ENCODE measurements at regions not wholly inside any gene's neighbourhood (a gene's known extent, or its start where the extent isn't known, plus 50 kb on each side); places are given as distances from the start of the nearest gene placed in this dataset.

DNA sequence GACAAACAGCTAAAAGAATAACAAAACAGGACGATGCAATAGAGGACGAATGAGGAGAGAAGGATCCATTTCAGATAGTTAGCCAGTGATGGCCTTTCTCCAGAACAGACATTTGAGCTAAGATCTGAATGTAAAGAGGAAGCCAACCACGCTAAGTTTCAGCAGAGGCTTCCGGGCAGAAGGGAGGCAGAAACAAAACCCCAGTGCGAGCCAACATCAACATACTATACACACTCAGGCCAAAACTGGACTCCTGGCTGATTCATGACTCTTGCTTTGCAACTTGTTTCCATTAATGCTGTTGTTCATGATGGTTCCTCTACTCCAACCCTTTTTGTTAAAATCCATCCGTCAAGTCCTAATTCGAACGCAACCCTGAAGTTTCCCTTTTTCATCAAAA lies 730.3 kb downstream of the TRIML1 start:
- TF ChIP-seq POLR2A (IDR thresholded peaks at IDR 0.05; ENCODE audit: low read depth) (no peak), POLR2AphosphoS5 (IDR thresholded peaks at IDR 0.05) (no peak), EP300 (IDR thresholded peaks at IDR 0.05) (no peak)
- TF ChIP-seq, protein P1, sequence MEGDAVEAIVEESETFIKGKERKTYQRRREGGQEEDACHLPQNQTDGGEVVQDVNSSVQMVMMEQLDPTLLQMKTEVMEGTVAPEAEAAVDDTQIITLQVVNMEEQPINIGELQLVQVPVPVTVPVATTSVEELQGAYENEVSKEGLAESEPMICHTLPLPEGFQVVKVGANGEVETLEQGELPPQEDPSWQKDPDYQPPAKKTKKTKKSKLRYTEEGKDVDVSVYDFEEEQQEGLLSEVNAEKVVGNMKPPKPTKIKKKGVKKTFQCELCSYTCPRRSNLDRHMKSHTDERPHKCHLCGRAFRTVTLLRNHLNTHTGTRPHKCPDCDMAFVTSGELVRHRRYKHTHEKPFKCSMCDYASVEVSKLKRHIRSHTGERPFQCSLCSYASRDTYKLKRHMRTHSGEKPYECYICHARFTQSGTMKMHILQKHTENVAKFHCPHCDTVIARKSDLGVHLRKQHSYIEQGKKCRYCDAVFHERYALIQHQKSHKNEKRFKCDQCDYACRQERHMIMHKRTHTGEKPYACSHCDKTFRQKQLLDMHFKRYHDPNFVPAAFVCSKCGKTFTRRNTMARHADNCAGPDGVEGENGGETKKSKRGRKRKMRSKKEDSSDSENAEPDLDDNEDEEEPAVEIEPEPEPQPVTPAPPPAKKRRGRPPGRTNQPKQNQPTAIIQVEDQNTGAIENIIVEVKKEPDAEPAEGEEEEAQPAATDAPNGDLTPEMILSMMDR (IDR thresholded peaks at IDR 0.05): no peak
- Histone ChIP-seq H3K4me3 (no peak overlapping the region), H3K27ac (replicated peaks in 1 of 4) (no peak overlapping the region), H3K9me3 (no peaks in the 10 kb centered on the region), H3K27me3 (no peaks in the 10 kb centered on the region), H3K4me1 (no peaks in the 10 kb centered on the region), H3K36me3 (no peaks in the 10 kb centered on the region)
- intact Hi-C loops (cut with DNase I): no loop called here
- WGBS: 76% methylated on average over 8 of the region's 8 CpGs
- DNase-seq (ENCODE audit: extremely low spot score): no peak

DNA sequence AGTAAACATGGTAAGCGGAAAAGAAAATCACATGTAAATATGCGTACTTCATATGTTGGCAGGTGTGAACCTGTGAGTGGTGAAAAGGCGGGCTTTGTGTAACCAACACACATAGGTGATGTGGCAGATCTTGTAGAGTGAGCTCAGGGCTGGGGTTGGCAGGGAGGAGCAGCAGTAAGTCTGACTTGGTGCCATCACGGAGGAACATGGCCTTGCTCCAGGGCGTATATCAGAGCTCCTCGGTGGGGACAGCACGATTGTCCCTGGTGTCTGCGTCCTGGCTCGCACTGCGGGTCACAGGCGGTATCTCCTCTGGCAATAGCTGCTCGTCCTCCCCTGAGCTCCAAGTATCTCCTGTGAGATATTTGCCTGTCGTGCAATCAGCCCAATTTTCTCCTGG lies 733.6 kb downstream of the TRIML1 start:
- Histone ChIP-seq H3K4me1 (no peaks in the 10 kb centered on the region), H3K27me3 (no peaks in the 10 kb centered on the region), H3K4me3 (no peak overlapping the region), H3K27ac (replicated peaks in 1 of 4) (no peak overlapping the region), H3K36me3 (no peaks in the 10 kb centered on the region), H3K9me3 (no peaks in the 10 kb centered on the region)
- no peak for DNase-seq (ENCODE audit: extremely low spot score)
- intact Hi-C loops (cut with DNase I): no loop called here
- TF ChIP-seq, protein P1 (IDR thresholded peaks at IDR 0.05): no peak
- no peak for TF ChIP-seq POLR2AphosphoS5 (IDR thresholded peaks at IDR 0.05)
- no peak for TF ChIP-seq EP300 (IDR thresholded peaks at IDR 0.05)
- TF ChIP-seq POLR2A (IDR thresholded peaks at IDR 0.05; ENCODE audit: low read depth): no peak
- WGBS: 95% methylated on average over 9 of the region's 13 CpGs

- Histone ChIP-seq H3K36me3 (no peaks in the 10 kb centered on the region), H3K9me3 (no peaks in the 10 kb centered on the region), H3K27ac (replicated peaks in 1 of 4) (no peak overlapping the region), H3K4me1 (peaks cover 0 to 4% (median 0%) of the 10 kb centered on the region in 4 donors), H3K27me3 (no peaks in the 10 kb centered on the region), H3K4me3 (no peak overlapping the region)
- WGBS: 85% methylated on average over 3 of the region's 3 CpGs
- TF ChIP-seq POLR2AphosphoS5 (IDR thresholded peaks at IDR 0.05) (no peak), EP300 (IDR thresholded peaks at IDR 0.05) (no peak), POLR2A (IDR thresholded peaks at IDR 0.05; ENCODE audit: low read depth) (no peak)
- TF ChIP-seq, protein P1 (IDR thresholded peaks at IDR 0.05): no peak
- intact Hi-C loops (cut with DNase I): no loop called here
- no peak for DNase-seq (ENCODE audit: extremely low spot score)
Observed at GRCh38 chr4:188876881-188877280, 737.6 kb downstream of the TRIML1 start.

- Histone ChIP-seq H3K27ac (replicated peaks in 1 of 4) (no peak overlapping the region), H3K4me3 (no peak overlapping the region), H3K36me3 (no peaks in the 10 kb centered on the region), H3K9me3 (no peaks in the 10 kb centered on the region), H3K27me3 (no peaks in the 10 kb centered on the region), H3K4me1 (peaks cover 0 to 4% (median 0%) of the 10 kb centered on the region in 4 donors)
- intact Hi-C loops (cut with DNase I): no loop called here
- DNase-seq (ENCODE audit: extremely low spot score): no peak
- WGBS: 53% methylated on average over 2 of the region's 2 CpGs
- TF ChIP-seq, protein P1 (IDR thresholded peaks at IDR 0.05): no peak
- TF ChIP-seq POLR2A (IDR thresholded peaks at IDR 0.05; ENCODE audit: low read depth) (no peak), EP300 (IDR thresholded peaks at IDR 0.05) (no peak), POLR2AphosphoS5 (IDR thresholded peaks at IDR 0.05) (no peak)
Observed at GRCh38 chr4:188879598-188879997, 740.4 kb downstream of the TRIML1 start.

DNA sequence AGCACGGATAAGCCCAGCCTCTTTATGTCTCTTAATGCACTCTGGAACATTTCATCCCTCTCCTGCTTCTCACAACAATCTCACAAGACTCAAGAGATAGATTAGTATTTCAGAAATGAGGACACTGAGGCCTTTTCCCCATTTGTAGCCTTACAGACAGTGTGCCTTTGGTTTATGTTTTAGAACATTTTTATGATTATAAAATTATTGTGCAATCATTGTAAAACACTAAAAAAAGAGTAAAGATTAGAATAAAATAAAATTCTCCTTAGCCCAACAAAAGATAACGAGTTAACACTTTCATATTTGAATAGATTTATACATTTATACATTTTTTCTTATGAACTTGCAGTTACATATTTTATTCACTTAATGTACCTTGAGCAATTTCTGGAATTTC lies 748.7 kb downstream of the TRIML1 start:
- intact Hi-C loops (cut with DNase I): no loop called here
- Histone ChIP-seq H3K27me3 (no peaks in the 10 kb centered on the region), H3K27ac (replicated peaks in 1 of 4) (no peak overlapping the region), H3K4me1 (no peaks in the 10 kb centered on the region), H3K4me3 (no peak overlapping the region), H3K9me3 (no peaks in the 10 kb centered on the region), H3K36me3 (no peaks in the 10 kb centered on the region)
- TF ChIP-seq, protein P1 (IDR thresholded peaks at IDR 0.05): no peak
- no peak for TF ChIP-seq POLR2A (IDR thresholded peaks at IDR 0.05; ENCODE audit: low read depth)
- 84% methylated on average over 2 of the region's 2 CpGs for WGBS
- DNase-seq (ENCODE audit: extremely low spot score): no peak
